Transverse colon (tissue), 3 donors: ENCODE measurements at regions not wholly inside any gene's neighbourhood (a gene's known extent, or its start where the extent isn't known, plus 50 kb on each side); places are given as distances from the start of the nearest gene placed in this dataset.

Experiments
- EP300 ChIP-seq: sonication (generic); formaldehyde crosslinking; IDR thresholded peaks from one replicate; pipeline ENCODE4 v1.6.1; 2017; ENCODE audit warnings: antibody characterized with exemption, low read depth
- POLR2A ChIP-seq: fragments of 450-650 bp; IDR thresholded peaks from one replicate; pipeline ENCODE4 v1.6.1; 2016; ENCODE audit warnings: antibody characterized with exemption, mild to moderate bottlenecking, moderate library complexity
- TF ChIP-seq, protein P1 (sequence below), 5 experiments: fragments of 200-600 bp in 3 of 5; fragments of 450-650 bp in 2 of 5; sonication (generic) in 3 of 5; IDR thresholded peaks; 1 replicate in 2 of 5; 2 replicates in 3 of 5; pipeline ENCODE4 v1.5.1; 2016 to 2017; ENCODE audit warnings: antibody characterized with exemption in 5 of 5, inconsistent platforms in 3 of 5, mild to moderate bottlenecking in 2 of 5, moderate library complexity in 1 of 5

DNA sequence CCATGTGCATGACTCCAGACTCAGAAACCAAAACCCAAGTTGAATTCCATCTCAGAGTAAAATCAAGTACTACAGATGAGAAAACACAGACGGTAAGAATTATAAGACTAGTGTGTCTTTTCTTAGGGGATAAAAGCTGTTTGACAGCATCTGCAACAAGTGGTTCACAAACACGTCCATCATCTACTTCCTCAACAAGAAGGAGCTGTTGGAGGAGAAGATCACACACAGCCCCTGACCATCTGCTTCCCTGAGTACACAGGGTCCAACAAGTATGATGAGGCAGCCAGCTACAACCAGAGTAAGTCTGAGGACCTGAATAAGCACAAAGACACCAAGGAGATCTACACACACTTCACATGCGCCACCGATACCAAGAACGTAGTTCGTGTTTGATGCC lies 110.7 kb upstream of the ATF7IP start:
- TF ChIP-seq, protein P1, sequence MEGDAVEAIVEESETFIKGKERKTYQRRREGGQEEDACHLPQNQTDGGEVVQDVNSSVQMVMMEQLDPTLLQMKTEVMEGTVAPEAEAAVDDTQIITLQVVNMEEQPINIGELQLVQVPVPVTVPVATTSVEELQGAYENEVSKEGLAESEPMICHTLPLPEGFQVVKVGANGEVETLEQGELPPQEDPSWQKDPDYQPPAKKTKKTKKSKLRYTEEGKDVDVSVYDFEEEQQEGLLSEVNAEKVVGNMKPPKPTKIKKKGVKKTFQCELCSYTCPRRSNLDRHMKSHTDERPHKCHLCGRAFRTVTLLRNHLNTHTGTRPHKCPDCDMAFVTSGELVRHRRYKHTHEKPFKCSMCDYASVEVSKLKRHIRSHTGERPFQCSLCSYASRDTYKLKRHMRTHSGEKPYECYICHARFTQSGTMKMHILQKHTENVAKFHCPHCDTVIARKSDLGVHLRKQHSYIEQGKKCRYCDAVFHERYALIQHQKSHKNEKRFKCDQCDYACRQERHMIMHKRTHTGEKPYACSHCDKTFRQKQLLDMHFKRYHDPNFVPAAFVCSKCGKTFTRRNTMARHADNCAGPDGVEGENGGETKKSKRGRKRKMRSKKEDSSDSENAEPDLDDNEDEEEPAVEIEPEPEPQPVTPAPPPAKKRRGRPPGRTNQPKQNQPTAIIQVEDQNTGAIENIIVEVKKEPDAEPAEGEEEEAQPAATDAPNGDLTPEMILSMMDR (IDR thresholded peaks at IDR 0.05): no peak
- TF ChIP-seq POLR2A (no peak), EP300 (no peak)
